ENCODE measurements at regions not wholly inside any gene's neighbourhood (a gene's known extent, or its start where the extent isn't known, plus 50 kb on each side); places are given as distances from the start of the nearest gene placed in this dataset.

DNA sequence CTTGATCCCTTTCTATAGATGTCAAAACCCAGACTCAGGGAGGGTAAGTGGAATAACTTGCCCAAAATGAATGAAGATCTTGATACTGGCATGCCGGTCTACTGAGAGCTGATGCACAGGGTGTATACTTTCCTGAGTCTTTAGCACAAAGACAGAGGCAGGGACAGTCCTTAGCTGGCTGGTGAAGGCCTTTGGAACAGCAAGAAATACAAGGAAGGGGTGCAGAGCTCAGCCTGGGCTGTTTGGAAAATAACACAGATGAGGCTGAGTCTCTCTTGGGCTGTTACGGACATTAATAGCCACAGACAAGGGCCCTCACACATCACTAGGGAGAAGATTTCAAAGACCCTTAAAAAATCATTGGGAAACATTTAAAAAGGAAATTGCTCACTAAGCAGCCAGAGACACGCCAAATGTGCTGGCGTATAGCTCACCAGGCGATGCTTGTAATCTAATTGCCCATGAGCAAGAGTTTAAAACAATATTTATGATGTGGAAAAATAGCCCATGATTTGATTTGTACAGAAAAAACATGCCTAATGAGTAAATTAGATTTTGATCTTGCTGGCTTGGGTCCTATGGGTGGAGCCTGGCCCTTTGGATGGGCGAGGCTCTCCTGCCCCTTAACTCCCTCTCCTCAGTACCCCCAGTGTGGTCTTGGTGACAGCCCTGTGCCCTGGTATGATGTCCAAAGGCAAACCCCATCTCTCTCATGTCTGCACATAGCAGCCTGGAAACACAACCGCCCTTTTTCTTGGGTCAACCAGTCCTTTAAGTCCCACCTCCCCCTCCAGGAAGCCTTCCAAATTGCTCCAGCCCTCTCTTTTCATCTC lies 81.8 kb upstream of the MRPS22 start:
- Histone ChIP-seq H2AFZ (ENCODE audit: low read length) (no peak overlapping the region), H3F3A (ENCODE audit: low read length, unreplicated experiment) (no peaks in the 10 kb centered on the region), H3K4me1 (ENCODE audit: insufficient read depth, low read length) (no peaks in the 10 kb centered on the region), H3K27ac (ENCODE audit: low read length) (no peak overlapping the region), H3K36me3 (ENCODE audit: low read depth, low read length) (no peaks in the 10 kb centered on the region), H3K9me3 (ENCODE audit: low read length) (no peaks in the 10 kb centered on the region), H3K4me2 (ENCODE audit: low read length) (no peak overlapping the region), H3K9me2 (replicated peaks; ENCODE audit: low read length) (no peaks in the 10 kb centered on the region), H3K4me3 (ENCODE audit: low read length) (no peak overlapping the region), H3K27me3 (ENCODE audit: low read length) (no peaks in the 10 kb centered on the region), H3K79me2 (ENCODE audit: low read length) (no peaks in the 10 kb centered on the region), H3K9ac (ENCODE audit: low read length) (no peak overlapping the region), H4K20me1 (ENCODE audit: low read length) (no peaks in the 10 kb centered on the region)
- BruUV-seq (replicated peaks), result no TSS peak
- ATAC-seq, result no peak
- ChIA-PET CTCF (no interaction called here), POLR2A (ENCODE audit: unreplicated experiment) (no interaction called here)
- DNase-seq, result no peak
- intact Hi-C loops (cut with micrococcal nuclease), result no loop called here
- TF ChIP-seq EZH2 (IDR thresholded peaks at IDR 0.05; ENCODE audit: low read length, unreplicated experiment) (no peak), EZH2phosphoT487 (IDR thresholded peaks at IDR 0.05; ENCODE audit: borderline replicate concordance, low read length) (no peak)
- TF ChIP-seq, protein P1, sequence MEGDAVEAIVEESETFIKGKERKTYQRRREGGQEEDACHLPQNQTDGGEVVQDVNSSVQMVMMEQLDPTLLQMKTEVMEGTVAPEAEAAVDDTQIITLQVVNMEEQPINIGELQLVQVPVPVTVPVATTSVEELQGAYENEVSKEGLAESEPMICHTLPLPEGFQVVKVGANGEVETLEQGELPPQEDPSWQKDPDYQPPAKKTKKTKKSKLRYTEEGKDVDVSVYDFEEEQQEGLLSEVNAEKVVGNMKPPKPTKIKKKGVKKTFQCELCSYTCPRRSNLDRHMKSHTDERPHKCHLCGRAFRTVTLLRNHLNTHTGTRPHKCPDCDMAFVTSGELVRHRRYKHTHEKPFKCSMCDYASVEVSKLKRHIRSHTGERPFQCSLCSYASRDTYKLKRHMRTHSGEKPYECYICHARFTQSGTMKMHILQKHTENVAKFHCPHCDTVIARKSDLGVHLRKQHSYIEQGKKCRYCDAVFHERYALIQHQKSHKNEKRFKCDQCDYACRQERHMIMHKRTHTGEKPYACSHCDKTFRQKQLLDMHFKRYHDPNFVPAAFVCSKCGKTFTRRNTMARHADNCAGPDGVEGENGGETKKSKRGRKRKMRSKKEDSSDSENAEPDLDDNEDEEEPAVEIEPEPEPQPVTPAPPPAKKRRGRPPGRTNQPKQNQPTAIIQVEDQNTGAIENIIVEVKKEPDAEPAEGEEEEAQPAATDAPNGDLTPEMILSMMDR (conservative IDR thresholded peaks at IDR 0.05; ENCODE audit: low read depth, low read length), result no peak

- ATAC-seq, result no peak
- H3F3A ChIP-seq (ENCODE audit: low read length, unreplicated experiment), result no peaks in the 10 kb centered on the region
- no peak overlapping the region for H3K27ac ChIP-seq (ENCODE audit: low read length)
- no peaks in the 10 kb centered on the region for H3K36me3 ChIP-seq (ENCODE audit: low read depth, low read length)
- no peak for DNase-seq
- no peaks in the 10 kb centered on the region for H4K20me1 ChIP-seq (ENCODE audit: low read length)
- no peak for TF ChIP-seq EZH2phosphoT487 (IDR thresholded peaks at IDR 0.05; ENCODE audit: borderline replicate concordance, low read length)
- TF ChIP-seq, protein P1 (conservative IDR thresholded peaks at IDR 0.05; ENCODE audit: low read depth, low read length), result no peak
- intact Hi-C loops (cut with micrococcal nuclease), result no loop called here
- no peak overlapping the region for H2AFZ ChIP-seq (ENCODE audit: low read length)
- no peaks in the 10 kb centered on the region for H3K4me1 ChIP-seq (ENCODE audit: insufficient read depth, low read length)
- H3K9me3 ChIP-seq (ENCODE audit: low read length), result no peaks in the 10 kb centered on the region
- H3K9me2 ChIP-seq (replicated peaks; ENCODE audit: low read length), result no peaks in the 10 kb centered on the region
- no peak overlapping the region for H3K4me2 ChIP-seq (ENCODE audit: low read length)
- no TSS peak for BruUV-seq (replicated peaks)
- H3K27me3 ChIP-seq (ENCODE audit: low read length), result no peaks in the 10 kb centered on the region
- ChIA-PET CTCF (no interaction called here), POLR2A (ENCODE audit: unreplicated experiment) (no interaction called here)
- no peak overlapping the region for H3K9ac ChIP-seq (ENCODE audit: low read length)
- no peak overlapping the region for H3K4me3 ChIP-seq (ENCODE audit: low read length)
- no peaks in the 10 kb centered on the region for H3K79me2 ChIP-seq (ENCODE audit: low read length)
Measured at GRCh38 chr3:139263798-139264197, 80.0 kb upstream of the MRPS22 start.

- Histone ChIP-seq H3K9ac (ENCODE audit: low read length) (no peak overlapping the region), H3K4me2 (ENCODE audit: low read length) (no peak overlapping the region), H3K27me3 (ENCODE audit: low read length) (no peaks in the 10 kb centered on the region), H3K27ac (ENCODE audit: low read length) (no peak overlapping the region), H3K9me3 (ENCODE audit: low read length) (no peaks in the 10 kb centered on the region), H3F3A (ENCODE audit: low read length, unreplicated experiment) (no peaks in the 10 kb centered on the region), H3K4me1 (ENCODE audit: insufficient read depth, low read length) (no peaks in the 10 kb centered on the region), H4K20me1 (ENCODE audit: low read length) (no peaks in the 10 kb centered on the region), H3K4me3 (ENCODE audit: low read length) (no peak overlapping the region), H3K79me2 (ENCODE audit: low read length) (no peaks in the 10 kb centered on the region), H2AFZ (ENCODE audit: low read length) (no peak overlapping the region), H3K9me2 (replicated peaks; ENCODE audit: low read length) (no peaks in the 10 kb centered on the region), H3K36me3 (ENCODE audit: low read depth, low read length) (no peaks in the 10 kb centered on the region)
- ATAC-seq (no peak), DNase-seq (no peak)
- BruUV-seq (replicated peaks), result no TSS peak
- intact Hi-C loops (cut with micrococcal nuclease), result no loop called here
- no peak for TF ChIP-seq EZH2phosphoT487 (IDR thresholded peaks at IDR 0.05; ENCODE audit: borderline replicate concordance, low read length)
- no peak for TF ChIP-seq EZH2 (IDR thresholded peaks at IDR 0.05; ENCODE audit: low read length, unreplicated experiment)
- TF ChIP-seq, protein P1 (conservative IDR thresholded peaks at IDR 0.05; ENCODE audit: low read depth, low read length), result no peak
- CTCF ChIA-PET, result no interaction called here
- POLR2A ChIA-PET (ENCODE audit: unreplicated experiment), result no interaction called here
Measured at GRCh38 chr3:139264375-139264774, 79.4 kb upstream of the MRPS22 start.
